ENCODE measurements at regions not wholly inside any gene's neighbourhood (a gene's known extent, or its start where the extent isn't known, plus 50 kb on each side); places are given as distances from the start of the nearest gene placed in this dataset.

DNA sequence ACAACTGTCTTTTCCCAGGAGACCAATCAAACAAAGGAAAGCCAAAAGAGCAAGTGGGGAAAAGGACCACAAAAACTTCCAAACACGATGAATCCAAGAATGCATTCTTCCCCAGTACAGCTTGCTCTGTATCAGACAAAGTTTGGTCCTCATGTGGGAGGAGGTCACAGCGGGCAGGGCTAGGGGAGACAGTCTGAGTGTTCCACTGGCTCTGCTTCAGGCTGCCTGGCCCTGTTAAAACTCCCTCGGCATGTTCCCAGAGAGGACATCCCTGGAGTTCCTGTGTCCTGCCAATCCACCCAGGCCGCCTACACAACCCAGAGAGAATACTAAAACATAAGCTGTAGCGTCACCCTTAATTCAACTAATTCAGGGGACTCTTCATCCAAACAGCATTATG, 415.1 kb upstream of the DYNLRB2 start:
- DNase-seq (ENCODE audit: low spot score), result no peak

- DNase-seq (ENCODE audit: low spot score), result no peak
Measured at GRCh38 chr16:80123189-80123588, 417.6 kb upstream of the DYNLRB2 start.

GRCh38 chr16:80122115-80122514, 418.7 kb upstream of the DYNLRB2 start:
- DNase-seq (ENCODE audit: low spot score), result no peak

GRCh38 chr16:80121522-80121909, 419.3 kb upstream of the DYNLRB2 start:
- no peak for DNase-seq (ENCODE audit: low spot score)

- DNase-seq (ENCODE audit: low spot score), result no peak
Measured at GRCh38 chr16:80120899-80121521, 419.8 kb upstream of the DYNLRB2 start.

- DNase-seq (ENCODE audit: low spot score), result no peak
Measured at GRCh38 chr16:80117556-80118130, 423.1 kb upstream of the DYNLRB2 start.

GRCh38 chr16:80116711-80117110, 424.1 kb upstream of the DYNLRB2 start:
- no peak for DNase-seq (ENCODE audit: low spot score)

GRCh38 chr16:80114699-80115098, 426.1 kb upstream of the DYNLRB2 start:
- no peak for DNase-seq (ENCODE audit: low spot score)

- no peak for DNase-seq (ENCODE audit: low spot score)
Measured at GRCh38 chr16:80113873-80114574, 426.8 kb upstream of the DYNLRB2 start.

DNA sequence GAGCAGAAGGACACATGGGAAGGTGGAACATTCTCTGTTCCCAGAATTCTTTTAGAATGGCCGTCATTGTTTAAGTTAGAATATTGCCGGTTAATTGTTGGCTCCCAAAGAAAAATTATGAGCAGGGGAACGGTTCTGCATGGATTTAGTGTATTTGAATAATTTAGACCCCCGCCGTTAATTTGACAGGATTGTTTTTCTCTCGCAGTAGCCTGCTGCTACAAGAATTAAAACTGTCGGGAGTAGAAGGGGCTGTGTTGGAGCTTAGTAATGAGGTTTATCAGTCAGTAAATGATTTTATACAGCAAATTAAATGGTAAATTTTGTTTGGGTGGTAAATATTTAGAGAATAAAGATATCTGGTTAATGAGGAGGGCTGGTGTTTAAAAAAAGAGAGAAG, 431.2 kb upstream of the DYNLRB2 start:
- no peak for DNase-seq (ENCODE audit: low spot score)

DNA sequence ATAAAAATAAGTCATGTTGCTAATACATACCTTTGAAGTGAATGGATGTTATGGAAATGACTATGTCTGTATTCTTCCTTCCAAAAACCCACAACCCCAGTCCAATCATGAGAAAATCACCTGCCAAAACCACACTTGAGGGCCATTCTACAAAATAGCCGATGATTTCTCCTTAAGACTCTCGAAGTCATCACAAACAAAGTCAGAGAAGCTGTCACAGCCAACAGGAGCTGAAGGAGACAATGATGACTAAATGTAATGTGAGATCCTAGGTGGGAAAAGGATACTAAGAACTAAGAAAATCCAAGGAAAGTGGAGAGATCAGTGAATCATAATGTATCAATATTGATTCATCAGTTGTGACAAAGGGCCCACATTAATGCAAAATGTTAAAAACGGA, 432.9 kb upstream of the DYNLRB2 start:
- no peak for DNase-seq (ENCODE audit: low spot score)

DNA sequence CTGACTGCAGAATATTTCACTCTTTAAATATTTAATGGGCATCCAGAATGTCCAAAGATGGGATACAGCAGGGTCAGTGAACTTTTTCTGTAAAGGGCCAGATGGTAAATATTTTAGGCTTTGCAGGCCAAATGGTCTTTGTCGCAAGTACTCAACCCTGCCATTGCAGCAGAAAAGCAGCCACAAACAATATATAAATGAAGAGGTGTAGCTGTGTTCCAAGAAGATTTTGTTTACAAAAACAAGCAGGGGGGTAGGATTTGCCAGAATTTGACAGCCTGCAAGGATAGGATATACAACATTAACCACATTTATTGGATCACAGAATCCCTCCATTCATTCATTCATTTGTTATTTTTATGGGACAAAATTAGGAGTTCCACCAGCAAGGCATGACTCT, 435.0 kb upstream of the DYNLRB2 start:
- no peak for DNase-seq (ENCODE audit: low spot score)

- DNase-seq (ENCODE audit: low spot score), result peak; percentile 63
Measured at GRCh38 chr16:80105160-80105559, 435.6 kb upstream of the DYNLRB2 start.

GRCh38 chr16:80104401-80104800, 436.4 kb upstream of the DYNLRB2 start:
- DNase-seq (ENCODE audit: low spot score), result no peak

GRCh38 chr16:80103463-80103862, 437.3 kb upstream of the DYNLRB2 start:
- DNase-seq (ENCODE audit: low spot score), result no peak

- DNase-seq (ENCODE audit: low spot score), result no peak
Measured at GRCh38 chr16:80100846-80101451, 439.8 kb upstream of the DYNLRB2 start.

DNA sequence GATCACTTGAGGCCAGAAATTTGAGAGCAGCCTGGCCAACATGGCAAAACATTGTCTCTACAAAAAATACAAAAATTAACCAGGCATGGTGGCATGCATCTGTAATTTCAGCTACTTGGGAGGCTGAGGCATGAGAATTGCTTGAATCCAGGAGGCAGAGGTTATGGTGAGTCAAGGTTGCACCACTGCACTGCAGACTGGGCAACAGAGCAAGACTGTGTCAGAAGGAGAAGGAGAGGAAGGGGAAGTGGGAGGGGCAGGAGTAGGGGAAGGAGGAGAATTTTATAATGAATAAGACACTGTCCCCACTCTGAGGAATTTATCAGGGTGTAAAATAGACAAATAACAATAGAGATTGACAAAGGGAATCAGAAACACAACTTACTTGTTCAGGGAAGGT, 440.6 kb upstream of the DYNLRB2 start:
- no peak for DNase-seq (ENCODE audit: low spot score)

DNA sequence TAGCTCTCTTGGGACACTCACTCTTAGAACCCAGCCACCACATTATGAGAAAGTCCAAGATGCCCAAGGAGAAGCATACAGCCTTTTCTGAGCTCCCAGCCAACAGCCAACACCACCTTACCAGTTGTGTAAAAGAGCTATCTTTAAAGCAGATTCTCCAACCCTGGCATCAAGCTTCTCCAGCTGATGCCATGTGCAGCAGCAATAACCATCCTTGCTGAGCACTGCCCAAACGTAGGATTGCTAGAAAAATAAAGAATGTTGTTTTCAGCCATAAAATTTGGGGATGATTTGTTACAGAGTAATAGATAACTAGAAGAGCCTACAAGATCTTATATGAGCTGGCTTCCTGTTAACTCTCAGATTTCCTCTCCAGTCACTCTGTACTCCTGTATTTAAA, 443.7 kb upstream of the DYNLRB2 start:
- DNase-seq (ENCODE audit: low spot score), result no peak

DNA sequence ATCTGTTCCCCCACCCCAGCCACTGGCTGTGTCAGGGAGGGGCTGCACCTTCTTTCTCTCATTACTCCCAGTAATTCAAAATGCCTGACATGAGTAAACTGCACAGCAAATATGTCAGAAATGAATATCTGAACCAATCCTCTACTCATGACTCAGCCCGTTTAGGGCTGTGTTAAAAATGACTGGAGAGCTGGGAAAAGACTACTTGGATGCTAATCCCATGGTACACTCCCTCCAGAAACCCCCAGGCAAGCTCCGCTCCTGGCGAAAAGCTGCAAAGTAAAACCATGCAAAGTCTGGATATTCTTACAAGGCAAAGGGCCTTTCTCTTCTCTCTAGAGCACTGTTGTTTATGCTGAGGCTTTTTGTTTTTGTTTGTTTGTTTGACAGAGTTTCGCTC, 448.1 kb upstream of the DYNLRB2 start:
- DNase-seq (ENCODE audit: low spot score), result no peak

GRCh38 chr16:80091453-80091852, 449.3 kb upstream of the DYNLRB2 start:
- DNase-seq (ENCODE audit: low spot score), result peak; percentile 39

DNA sequence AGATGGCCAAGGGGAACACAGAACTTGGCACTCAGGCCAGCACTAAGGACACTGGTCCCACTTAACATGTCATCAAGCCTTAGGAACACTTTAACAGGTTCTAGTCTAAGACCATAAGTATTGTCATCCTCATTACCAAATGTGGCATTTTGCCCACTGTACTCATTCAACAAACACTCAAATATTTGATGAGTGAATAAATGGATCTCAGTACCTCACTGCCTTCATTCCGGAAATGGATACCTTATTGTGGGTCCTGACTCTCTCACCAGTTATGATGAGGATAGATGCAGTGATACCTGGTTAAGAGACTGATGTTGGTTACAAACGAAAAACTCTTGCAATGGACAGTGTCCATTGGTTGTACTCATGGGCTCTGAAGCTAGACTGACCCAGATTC, 455.2 kb upstream of the DYNLRB2 start:
- no peak for DNase-seq (ENCODE audit: low spot score)

DNA sequence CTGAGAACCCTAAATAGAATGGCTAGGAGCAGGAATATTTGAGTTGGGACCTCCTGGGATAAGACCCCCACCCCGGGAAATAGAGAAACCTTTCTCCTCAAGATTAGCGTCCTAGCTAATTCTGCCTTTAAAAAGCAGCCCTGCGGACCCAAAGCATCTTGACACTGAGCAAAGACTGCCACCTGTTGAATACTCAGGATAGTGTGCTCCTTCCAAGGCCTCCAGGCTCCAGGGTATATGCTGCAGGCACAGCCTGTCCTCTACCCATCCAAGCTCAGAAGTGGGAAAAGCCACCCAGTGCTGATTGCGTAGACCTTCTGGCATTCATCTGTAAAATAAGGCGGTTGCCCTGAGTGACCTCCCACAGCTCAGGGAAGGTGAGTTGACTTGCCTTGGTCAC, 456.2 kb upstream of the DYNLRB2 start:
- peak; percentile 70 for DNase-seq (ENCODE audit: low spot score)

DNA sequence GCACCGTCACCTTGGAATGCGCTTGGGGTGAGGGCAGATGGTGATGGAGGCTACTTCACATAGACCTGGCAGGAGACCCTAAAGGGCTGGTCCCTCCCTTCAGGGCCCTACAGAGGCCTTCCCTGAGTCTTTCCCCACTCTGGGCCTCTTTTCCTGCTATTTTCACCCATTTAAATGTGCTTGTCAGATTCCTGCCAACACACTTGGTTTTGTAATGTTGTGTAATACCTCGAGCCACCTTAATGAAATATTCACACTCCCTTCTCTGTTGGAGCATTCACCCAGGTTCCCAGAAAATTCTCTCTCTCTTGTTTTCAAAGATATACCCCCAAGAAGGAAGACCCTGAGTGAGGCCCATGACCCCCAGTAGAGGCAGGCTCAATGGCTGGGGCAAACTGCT, 456.6 kb upstream of the DYNLRB2 start:
- DNase-seq (ENCODE audit: low spot score), result no peak
